GM04503 (cell line): ENCODE measurements at regions not wholly inside any gene's neighbourhood (a gene's known extent, or its start where the extent isn't known, plus 50 kb on each side); places are given as distances from the start of the nearest gene placed in this dataset.

Experiments
- DNase-seq: peaks from one replicate; pipeline ENCODE4 v3.0.0-alpha.2; 2012; ENCODE audit warnings: low read depth

DNA sequence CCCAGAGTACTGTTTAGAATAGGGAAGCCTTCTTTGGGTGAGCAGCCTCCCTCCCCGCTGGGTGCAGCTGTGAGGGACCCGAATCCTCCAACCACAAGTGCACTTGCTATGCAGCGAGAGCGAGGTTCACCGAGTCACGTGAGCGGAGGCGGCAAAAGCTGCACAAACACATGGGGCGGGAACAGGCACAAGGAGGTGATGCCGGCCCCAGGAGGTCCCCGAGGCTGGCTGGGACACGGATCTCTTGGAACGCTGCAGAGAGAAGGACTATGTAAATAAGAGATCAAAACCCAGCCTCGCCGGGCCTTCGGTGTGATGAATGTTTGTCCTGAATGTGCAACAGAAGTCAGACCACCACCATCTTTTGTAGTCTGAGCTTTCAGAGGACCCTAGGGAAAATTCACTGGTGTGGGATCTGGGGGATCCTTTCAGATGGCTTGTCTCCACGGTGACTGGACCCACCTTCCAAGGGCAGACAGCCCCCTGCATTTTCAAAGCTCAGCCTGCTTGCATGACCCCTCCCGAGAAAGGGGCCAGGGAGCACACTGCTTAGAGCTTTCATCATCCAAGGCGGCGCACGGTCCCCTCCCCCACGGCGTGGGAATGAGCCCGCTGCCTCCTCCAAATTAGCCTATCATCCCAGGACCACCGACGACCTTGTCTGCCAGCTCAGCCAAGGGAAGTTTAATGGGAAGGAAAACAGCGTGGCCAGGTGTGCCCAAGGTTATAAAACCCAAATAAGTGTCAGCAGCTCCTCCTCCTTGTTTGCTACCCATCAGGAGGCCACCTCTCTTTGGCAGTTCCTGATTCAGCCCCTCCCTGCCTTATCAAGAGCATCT lies 327.7 kb downstream of the CXCL12 start:
- no peak for DNase-seq

DNA sequence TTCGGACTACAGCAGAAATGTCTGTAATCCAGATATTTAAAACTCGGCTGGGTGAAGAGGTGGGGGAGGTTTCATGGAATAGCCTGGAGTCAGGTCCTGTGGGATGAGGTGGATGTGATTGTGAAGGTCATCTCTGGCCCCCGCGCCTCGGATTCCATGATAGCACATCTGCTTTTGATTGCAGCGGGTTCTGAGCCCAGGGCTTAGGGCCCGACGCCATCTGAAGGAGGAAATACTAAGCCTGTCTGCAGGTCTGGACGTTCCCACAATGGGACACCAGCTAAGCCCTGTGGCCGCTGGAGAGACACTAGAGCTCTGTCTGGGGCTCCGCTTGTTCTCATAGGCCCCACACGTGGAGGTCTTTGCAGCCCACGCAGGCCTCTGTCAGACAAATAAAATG lies 328.7 kb downstream of the CXCL12 start:
- DNase-seq, result no peak

DNA sequence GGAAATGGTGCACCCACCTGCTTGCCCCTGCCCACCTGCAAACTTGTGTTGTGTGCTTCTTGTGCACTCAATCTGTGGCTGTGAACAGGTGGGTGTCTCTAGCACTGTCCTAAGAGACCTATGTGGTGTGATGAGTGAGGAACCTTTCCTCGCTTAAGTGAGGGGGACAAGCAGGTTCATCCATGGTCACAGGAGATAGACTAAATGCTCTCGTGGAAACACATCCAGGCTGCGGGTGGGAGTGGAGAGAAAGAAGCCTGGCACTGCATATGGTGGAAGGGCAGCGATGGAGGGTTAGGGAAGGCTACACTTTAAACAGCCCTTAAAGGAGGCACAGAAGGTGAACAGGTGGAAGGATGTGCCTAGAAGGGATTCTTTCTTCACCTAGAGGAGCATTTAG lies 330.9 kb downstream of the CXCL12 start:
- DNase-seq, result no peak

DNA sequence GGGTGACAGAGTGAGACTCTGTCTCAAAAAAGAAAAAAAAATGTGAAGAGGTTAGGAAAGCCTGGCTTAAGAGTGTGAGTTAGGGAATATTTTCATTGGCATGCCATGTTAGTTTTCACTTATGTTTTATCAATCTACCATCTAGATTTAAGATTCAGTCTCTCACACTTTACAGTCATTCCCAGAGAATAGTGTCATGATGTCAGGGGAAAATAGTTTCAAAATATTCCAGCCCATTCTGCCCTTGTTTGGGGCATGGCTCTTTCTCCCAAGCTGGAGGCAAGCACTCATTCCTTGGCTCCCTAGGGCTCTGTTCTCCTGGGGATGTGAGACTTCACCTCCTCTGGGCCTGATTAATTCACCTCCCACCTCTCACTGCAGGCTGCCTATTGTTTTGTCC lies 331.5 kb downstream of the CXCL12 start:
- DNase-seq, result no peak

DNA sequence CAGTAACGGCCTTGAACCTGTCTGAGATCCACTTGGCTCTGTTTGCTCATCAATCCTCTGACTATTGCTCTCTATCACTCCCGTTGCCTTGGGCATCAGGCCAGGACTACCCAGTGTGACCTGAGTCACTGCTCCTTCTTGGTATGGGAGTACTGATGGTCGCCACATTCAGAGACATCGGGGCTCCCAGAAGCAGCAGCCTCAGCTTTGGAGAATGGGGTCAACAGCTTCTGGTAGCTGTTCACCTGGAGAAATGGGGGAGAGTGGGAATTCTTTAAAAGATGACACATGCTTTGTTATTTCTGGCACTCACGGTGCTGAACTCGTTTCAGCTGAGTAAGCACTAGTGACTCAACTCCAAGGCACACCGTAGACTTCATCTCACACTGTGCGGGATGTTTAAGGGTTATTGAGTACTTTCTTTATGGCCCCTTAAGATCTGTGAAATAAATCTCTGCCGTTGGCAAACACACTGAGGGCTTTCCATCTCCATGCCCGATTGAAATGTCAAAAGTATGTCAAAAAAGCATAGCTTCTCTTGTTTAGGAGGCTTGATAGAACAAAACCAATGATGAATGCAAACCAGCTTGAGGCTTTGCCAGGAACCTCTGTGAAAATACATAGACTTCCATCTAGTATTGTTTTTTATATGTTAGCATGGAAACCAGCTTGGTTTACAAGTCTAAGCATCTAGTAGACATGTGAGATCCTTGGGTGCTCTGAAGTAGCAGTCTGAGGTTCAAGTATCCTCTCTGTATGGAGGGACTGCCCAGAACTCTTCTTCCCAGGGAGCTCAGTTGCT lies 333.1 kb downstream of the CXCL12 start:
- DNase-seq, result no peak

DNA sequence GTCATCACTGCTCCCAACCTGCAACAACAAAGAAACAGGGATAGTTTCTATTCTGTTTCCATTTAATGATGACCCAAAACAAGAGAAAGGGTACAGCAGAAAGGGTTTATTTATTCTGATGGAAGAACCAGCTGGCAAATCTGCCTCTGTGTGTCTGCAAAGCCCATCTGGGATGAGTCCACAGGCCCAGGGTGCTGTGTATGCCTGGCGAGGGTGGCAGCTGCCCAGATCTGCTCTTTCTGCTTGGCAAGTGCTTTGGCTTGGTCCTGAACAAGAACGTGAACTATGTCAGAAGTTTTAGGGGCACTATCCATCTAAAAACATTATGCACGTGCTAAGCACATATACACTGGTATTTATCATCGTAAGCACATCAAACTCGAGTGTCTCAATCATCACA lies 333.8 kb downstream of the CXCL12 start:
- no peak for DNase-seq

DNA sequence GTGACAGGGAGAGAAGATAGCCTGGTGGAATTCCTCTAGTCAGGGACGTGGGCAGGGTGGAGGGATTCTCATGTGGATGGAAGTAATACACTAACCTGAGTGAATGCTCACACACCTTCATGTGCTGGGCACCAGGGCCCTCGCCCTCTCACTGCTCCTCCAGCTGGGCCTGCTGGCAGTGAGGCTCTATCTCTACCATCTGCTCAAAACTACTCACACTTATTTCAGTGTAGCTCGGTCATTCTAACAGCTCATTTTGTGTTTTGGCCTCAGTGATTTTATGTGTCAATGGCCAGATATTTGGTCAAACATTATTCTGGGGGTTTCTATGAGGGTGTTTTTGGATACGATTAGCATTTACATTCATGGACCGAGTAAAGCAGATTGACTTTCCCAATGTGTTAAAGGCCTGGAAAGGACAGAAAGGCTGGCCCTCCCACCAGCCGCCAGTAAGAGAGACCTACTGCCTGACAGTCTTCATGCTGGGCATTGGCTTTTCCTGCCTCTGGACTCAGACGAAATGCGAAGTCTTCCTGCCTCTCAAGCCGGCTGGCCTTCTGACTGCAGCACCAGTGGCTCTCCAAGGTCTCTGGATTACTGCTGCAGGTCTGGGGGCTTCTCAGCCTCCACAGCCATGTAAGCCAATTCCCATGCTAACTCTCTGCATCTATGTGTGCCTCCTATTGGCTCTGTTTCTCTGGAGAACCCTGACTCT lies 335.4 kb downstream of the CXCL12 start:
- no peak for DNase-seq

DNA sequence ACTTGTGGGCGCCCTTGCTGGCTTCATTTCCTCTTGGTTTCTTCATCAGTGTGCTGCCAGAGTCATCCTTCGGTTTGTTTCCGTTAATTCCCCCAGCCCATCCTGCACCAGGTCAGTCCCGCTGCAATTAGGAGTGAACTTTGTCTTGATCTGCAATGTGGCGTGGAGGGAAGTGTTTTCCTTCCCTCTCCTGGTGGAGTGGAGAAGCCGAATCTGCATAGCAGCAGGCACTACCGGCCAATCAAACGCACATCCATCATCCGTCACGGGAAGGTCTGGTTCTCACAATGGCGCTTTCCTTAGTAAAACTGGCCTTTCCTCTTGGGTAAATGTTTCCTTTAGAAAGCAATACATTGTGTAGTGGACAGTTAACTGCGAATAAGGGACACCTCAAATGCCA lies 337.5 kb downstream of the CXCL12 start:
- DNase-seq, result no peak

DNA sequence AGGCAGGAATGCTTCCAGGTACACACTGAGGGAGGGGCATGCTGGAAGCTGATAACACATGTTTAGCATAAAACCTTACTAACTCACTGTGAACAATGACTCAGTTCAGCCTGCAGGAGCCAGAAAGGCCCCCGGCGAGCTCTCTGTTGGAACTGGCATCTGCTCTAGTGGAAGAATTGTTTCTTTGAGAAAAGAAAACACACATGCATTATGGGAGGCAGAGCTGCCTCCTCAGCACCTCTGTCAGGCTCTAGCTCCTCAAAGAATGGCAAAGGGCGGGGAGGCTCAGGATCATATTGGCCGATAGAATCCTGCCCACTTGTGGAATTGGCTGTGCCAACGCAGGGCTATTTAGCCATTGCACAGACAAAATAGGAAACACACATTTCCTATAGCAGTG lies 338.3 kb downstream of the CXCL12 start:
- no peak for DNase-seq

DNA sequence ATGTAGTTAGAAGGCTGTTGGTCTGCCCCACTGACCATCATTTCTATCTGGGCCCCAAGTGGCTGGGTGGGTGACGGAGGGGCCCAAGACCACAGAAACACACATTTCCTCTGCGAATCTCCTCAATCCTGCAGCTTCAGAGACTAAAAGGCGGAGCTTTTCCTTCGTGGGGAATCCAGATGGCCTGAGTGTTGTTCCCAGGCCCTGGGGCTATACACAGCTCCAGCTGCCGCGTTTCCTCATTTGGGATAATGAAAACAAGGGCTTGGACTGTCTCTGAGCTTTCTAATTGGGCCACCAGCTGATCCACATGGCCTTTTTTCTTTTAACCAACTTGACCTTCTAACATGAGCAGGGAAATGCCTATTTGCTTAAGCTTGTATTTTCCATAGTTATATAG lies 339.9 kb downstream of the CXCL12 start:
- DNase-seq, result no peak

DNA sequence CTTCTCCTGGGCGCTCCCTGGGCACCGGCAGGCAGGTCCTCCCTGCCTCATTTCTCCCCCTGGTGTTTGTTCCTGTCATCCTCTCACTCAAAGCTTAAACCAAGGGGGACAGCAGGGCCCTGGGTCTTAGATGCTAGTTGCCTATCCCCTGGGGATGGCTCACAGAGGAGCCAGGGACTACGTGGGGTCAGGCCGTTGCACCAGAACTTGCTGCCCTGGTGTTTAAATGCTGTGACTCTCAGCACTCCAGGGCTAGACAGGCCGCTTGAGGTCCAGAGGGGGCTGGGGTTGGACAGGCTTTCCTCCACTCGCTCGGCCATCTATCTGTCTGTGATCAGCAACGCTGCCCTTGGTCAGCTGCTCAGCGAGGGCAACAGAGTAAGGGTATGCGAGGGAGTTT lies 340.3 kb downstream of the CXCL12 start:
- DNase-seq, result no peak

DNA sequence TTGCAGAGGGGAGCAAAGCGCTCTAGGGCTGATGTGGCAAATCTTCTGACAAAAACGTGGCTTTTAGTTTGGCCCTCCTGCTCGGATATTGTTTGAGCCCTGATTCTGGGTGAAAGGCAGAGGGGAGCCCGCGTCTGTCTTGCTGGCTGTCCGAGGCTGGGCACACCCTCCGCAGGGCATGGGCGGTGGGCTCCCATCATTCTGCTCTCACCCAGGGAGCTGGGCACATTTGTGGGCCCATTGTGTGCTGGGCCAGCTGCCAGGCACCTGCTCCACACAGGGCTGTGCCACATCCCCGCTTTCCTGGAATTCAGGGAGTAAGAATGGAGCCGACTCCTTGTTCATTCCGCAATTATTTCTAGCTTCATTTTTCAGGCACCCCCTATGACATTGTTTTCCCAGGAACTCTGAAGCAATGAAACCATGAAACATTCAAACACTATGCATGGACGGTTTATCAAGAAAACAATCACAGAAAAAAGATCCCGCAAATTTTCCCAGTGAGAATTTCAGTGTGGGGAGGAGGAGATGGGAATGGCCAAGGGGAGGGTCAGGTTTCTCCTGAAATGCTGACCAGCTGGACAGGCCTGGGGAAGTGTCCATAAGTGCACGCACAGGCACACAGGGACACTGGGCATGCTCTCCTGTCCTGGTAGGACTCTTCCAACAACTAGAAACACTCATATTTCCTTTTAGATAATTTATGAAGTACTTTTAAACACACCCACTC lies 341.1 kb downstream of the CXCL12 start:
- DNase-seq, result no peak

DNA sequence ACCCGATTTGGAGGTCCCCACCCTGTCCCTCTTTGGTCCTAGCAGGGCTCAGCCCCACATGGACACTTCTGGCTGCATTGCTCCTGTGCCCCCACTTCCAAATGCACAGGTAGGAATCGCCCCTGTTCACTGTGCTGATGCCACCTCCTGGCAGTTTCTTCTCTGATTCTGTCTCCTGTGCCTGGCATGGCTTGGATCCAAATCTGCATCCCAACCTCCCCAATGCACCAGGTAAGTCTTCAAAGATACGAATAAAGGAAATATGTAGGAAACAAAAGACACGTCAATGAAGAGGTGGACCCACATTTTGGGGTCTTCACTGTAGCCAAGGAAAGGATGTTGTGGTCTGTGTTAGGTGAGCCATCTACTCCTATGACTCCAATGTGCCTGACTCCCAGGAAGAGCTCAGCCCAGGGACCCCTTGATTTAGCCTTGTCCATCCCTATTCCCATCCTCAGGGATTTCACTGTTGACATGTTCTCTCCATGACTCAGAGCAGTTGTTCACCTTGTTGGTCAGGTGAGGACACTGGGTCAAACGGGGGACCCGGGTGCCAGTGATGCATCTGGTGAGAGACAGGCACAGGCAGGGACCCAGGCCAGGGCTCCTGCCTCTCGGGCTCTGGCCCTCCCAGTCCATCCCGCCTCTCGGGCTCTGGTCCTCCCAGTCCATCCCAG lies 341.8 kb downstream of the CXCL12 start:
- no peak for DNase-seq

DNA sequence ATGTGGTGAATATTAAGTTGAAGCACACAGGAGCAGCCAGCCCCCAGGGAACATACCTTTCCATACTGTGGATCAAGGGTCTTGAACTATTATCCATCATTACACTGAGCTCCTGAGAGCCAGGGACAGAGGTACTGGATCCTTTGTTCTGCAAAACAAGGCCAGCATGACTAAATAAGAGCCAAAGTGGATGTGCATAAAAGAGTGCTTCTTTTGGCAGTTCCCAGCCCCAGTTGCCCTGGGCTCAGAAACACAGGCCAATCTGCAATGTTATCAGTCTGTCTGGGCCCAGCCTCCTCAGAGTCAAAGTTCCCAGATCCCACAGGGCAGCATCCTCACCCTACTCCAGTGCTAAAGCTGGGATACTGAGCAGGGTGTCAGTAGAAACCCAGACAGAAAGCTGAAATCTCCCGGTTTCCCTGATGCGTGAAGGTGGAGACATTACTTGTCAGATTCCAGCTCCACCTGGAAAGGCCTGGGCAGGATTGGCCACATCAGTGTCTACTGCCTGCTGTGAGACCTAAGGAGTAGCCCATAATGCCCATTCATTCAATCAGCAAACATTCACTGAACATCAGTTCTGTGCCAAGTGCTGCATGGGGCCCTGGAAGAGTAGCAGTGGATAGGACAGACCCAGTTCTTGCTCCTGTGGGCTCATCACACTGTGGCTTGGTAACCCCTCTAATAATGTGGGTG lies 342.7 kb downstream of the CXCL12 start:
- no peak for DNase-seq

DNA sequence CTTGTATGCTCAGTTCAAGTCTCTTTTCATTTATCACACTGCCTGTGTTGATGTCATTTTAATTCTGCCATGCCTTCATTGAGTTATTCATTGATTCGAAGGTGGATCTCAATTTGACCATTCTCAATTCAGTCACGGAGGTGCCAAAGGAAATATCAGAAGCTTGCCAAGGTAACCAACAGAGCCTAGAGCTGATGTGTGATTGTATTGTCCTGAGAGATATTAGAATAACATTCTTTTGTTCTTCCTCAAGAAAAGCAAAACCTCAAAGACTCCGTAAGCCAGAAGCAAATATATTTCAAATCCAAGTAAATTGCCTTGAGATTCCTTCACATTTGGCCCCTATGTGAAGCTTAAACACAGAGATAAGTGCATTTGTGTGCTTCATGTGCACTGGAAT lies 345.3 kb downstream of the CXCL12 start:
- no peak for DNase-seq

DNA sequence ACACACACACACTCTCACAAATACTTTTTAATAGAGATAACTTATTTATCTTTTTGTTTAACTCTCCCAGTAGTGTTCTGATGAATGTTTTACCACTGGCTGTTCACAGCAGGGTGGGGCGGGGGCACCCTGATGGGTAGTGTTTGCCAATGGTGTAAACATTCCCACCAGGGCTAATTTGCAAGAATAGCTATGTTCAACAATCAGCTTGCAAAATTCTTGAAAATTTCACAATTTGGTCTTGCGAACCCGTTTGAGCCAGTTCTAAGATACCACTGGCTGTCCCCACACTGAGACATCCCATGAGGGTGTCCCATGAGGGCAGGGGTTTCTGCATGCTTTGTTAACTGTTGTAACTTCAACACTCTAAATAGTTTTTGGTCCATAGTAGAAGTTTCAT lies 348.5 kb downstream of the CXCL12 start:
- no peak for DNase-seq

DNA sequence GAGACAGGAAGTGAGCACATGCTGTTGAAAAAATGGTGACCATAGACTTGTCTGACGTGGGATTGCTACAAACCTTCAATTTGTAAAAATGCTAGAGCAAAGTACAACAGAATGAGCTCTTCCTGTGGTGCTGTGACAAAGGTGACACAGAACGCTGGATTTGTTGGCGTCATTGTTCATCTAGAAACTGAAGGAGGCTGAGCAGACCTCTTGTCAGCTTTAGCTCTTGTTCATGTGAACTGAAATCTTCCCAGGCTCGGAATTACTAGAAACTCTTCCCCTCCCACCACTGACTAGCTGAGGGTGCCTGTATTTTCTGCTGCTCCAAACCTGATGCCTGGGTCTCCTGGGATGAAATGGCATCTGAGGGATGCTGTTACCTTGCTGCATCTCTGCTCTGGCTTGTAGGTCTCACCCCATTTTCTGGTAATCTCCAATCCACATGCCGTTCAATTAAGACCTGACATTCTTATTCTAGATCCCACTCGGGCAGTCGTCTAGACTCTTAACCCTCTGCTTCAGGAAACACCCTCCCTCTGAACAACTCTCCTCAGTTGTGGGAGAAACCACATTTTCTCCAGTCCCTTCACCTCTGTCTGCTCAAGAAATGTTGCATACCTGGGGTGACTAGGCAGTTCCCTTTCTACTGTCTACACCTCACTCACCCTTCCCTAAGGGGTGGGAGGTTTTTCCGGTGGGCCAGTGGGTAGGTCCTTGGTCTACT lies 349.3 kb downstream of the CXCL12 start:
- DNase-seq, result no peak

DNA sequence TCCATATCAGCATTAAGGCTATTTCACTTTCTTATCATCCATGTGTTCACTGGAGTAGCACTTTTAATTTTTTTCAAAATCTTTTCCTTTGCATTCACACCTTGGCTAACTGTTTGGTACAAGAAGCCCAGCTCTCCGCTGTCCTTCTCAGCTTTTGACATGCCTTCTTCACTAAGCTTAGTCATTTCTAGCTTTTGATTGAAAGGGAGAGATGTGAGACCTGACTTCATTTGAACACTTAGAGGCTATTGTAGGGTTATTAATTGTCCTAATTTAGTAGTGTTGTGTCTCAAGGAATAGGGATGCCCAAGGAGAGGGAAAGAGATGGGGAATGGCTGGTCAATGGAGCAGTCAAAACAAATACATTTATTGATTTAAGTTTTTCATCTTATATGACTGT lies 350.0 kb downstream of the CXCL12 start:
- no peak for DNase-seq

DNA sequence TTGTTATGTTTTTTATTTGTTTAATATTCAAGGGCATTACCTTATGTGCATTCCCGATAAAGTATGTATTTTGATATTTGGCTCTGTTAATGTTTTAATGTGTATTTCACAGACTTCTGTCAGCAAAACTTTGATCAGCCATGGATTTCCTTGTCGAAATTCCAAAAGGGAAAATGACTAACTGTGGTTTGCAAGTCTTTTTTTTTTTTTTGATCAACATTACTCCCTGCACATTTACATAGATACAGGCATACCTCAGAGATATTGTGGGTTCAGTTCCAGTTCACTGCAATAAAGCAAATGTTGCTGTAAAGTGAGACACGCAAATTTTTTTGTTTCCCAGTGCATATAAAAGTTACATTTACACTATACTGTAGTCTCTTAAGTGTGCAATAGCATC lies 351.9 kb downstream of the CXCL12 start:
- no peak for DNase-seq

DNA sequence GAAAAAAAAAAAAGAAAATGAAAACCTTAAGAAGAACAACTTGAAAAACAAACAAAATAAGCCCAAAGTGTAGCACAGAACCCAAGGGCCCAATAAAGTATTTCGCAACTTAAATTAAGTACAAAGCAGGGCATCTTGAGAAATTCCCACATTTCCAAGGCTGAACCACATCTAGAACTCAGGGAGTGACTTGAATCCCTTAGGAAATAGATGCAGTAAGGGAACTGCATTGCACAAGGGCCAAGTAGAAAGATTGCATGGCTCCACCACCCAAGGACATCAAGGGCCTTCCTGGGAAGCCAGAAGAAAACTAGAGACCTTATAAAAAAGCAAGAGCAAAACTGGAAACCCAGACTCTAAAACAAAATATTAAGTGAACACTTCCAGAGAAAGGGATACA lies 352.7 kb downstream of the CXCL12 start:
- no peak for DNase-seq
